Psoas muscle (tissue), 7 donors: ENCODE measurements at regions not wholly inside any gene's neighbourhood (a gene's known extent, or its start where the extent isn't known, plus 50 kb on each side); places are given as distances from the start of the nearest gene placed in this dataset.

ENCODE experiments used
- ATAC-seq, 4 donors: fragments of 200-7000 bp; cut with Tn5 transposase; one replicate each; pipeline ENCODE4 v1.9.1; 2020; ENCODE audit warnings: moderate library complexity in 3 of 4, mild to moderate bottlenecking in 2 of 4
- DNase-seq, 2 donors: peaks; one replicate each; pipeline ENCODE4 v3.0.0-alpha.2; 2020
- H3K27ac ChIP-seq: fragments of 200-600 bp; one replicate; pipeline ENCODE4 v1.8.0; 2022
- H3K27me3 ChIP-seq, 3 donors: fragments of 200-600 bp in 1 of 3; one replicate each; pipeline versions ENCODE4 v1.6.1 to v1.8.0; 2013 to 2022; ENCODE audit warnings: low read length in 2 of 3, mild to moderate bottlenecking in 2 of 3, moderate library complexity in 1 of 3; ENCODE audit not compliant: insufficient read depth in 3 of 3
- H3K36me3 ChIP-seq, 2 donors: fragments of 200-600 bp in 1 of 2; one replicate each; pipeline versions ENCODE4 v1.6.1 to v1.8.0; 2013 to 2022; ENCODE audit warnings: low read depth in 1 of 2, mild to moderate bottlenecking in 1 of 2, moderate library complexity in 1 of 2; ENCODE audit not compliant: insufficient read depth in 1 of 2
- H3K4me1 ChIP-seq: fragments of 200-600 bp; one replicate; pipeline ENCODE4 v1.8.0; 2022
- H3K4me3 ChIP-seq: fragments of 200-600 bp; one replicate; pipeline ENCODE4 v1.8.0; 2022; ENCODE audit warnings: mild to moderate bottlenecking
- H3K9me3 ChIP-seq: fragments of 200-600 bp; one replicate; pipeline ENCODE4 v1.8.0; 2022
- CTCF ChIP-seq: fragments of 200-600 bp; IDR thresholded peaks from one replicate; pipeline ENCODE4 v1.8.0; 2022; ENCODE audit warnings: antibody characterized with exemption
- WGBS, 3 donors: extraction: QIAGEN DNeasy Blood & Tissue Kit; methylation state at CpG; one replicate each; pipeline versions ENCODE4 v1.1.6 to v1.1.7; 2013; 5-methylcytosine and 5-hydroxymethylcytosine counted together
- intact Hi-C, 2 donors: fragments of 100-400 bp; cut with DNase I; formaldehyde crosslinking; loops; one replicate each; pipeline versions ENCODE4 v1.11.0 to v1.14.2; 2022
- donor health status: healthy with polysubstance abuse.
- donor health status: DM: no; HTN: no; CAD: no; lungs with moderate emphysema.
- donor health status: Bipolar disorder and iron deficiency.
- donor health status: healthy.
- donor health status: DM: yes; HTN: yes; CAD: no.
- donor health status: DM: no; HTN: no; CAD: no.
- donor health status: DM: yes; HTN: yes; CAD: no.

DNA sequence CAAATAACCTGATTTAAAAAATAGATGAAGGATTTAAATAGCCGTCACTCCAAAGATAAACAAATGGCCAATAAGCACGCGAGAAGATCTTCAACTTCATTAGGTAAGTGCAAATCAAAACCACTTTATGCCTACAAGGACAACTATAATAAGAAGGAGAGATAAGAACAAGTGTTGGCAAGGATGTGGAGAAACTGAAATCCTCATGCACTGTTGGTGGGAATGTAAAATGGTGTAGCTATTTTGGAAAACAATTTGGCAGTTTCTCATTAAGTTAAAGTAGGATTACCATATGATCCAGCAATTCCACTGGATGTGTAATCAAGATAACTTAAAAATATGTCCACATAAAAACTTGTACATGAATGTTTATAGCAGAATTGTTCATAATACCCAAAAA lies 64.1 kb downstream of the CXCL12 start:
- intact Hi-C loops = no loop called here
- ATAC-seq = no peak
- Histone ChIP-seq H3K27ac (no peak overlapping the region), H3K9me3 (no peaks in the 10 kb centered on the region), H3K4me3 (no peak overlapping the region), H3K27me3 (no peaks in the 10 kb centered on the region), H3K36me3 (no peaks in the 10 kb centered on the region), H3K4me1 (peaks cover 15% of the 10 kb centered on the region)
- no peak for DNase-seq
- no peak for TF ChIP-seq CTCF
- WGBS, 3 donors = 30 to 48% (median 40%) methylated on average over 3 of the region's 3 CpGs

DNA sequence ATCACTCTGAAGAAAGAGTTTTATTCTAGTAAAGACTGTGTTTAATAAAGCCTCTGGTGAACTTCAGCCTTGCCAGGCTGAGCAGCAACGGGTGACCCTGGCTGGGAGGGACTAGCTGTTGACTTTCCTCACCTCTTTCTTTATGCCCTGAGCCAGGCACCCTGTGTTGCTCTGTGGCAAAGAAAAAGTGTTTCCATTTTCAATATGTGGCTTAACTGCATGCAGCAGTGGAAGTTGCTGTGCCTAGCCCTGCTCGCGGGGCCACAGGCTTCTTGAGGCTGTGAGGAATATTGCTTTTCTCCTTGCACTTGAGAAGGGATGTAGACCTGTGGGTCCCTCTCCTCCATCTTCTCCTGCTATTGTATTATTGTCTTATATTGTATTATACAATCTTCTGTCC lies 67.0 kb downstream of the CXCL12 start:
- H3K27ac ChIP-seq = no peak overlapping the region
- TF ChIP-seq CTCF = no peak
- no peaks in the 10 kb centered on the region for H3K36me3 ChIP-seq
- 82 to 92% (median 86%) methylated on average over 3 of the region's 3 CpGs for WGBS, 3 donors
- no peaks in the 10 kb centered on the region for H3K27me3 ChIP-seq
- no peak overlapping the region for H3K4me3 ChIP-seq
- DNase-seq = no peak
- H3K9me3 ChIP-seq = no peaks in the 10 kb centered on the region
- ATAC-seq = no peak
- intact Hi-C loops = loop anchor here in 1 of 2 donors (10.0 kb wide), 1 partner anchor 643 kb away; no protein-coding TSS in a partner anchor
- H3K4me1 ChIP-seq = peaks cover 8% of the 10 kb centered on the region

DNA sequence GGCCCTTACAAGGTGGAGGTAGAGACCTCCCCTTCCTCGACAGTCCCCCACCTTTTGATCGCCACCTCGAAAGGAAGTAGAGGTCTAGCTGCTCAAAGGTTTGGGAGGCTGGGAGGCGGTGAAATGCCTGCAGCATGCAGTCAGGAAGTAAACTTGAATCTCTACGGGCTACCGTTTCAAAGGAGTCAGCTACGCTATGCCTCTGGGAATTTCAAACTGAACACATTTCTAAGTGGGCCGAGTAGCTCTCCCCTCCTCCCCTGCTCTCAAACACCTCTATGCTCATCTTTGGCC lies 68.0 kb downstream of the CXCL12 start:
- H3K27me3 ChIP-seq = no peaks in the 10 kb centered on the region
- no peak overlapping the region for H3K4me3 ChIP-seq
- 85 to 86% (median 85%) methylated on average over 8 of the region's 8 CpGs for WGBS, 3 donors
- no peak for ATAC-seq
- DNase-seq = no peak
- intact Hi-C loops = loop anchor here in 1 of 2 donors (10.0 kb wide), 1 partner anchor 642 kb away; no protein-coding TSS in a partner anchor
- H3K27ac ChIP-seq = no peak overlapping the region
- TF ChIP-seq CTCF = no peak
- H3K36me3 ChIP-seq = no peaks in the 10 kb centered on the region
- no peaks in the 10 kb centered on the region for H3K9me3 ChIP-seq
- H3K4me1 ChIP-seq = peaks cover 8% of the 10 kb centered on the region

DNA sequence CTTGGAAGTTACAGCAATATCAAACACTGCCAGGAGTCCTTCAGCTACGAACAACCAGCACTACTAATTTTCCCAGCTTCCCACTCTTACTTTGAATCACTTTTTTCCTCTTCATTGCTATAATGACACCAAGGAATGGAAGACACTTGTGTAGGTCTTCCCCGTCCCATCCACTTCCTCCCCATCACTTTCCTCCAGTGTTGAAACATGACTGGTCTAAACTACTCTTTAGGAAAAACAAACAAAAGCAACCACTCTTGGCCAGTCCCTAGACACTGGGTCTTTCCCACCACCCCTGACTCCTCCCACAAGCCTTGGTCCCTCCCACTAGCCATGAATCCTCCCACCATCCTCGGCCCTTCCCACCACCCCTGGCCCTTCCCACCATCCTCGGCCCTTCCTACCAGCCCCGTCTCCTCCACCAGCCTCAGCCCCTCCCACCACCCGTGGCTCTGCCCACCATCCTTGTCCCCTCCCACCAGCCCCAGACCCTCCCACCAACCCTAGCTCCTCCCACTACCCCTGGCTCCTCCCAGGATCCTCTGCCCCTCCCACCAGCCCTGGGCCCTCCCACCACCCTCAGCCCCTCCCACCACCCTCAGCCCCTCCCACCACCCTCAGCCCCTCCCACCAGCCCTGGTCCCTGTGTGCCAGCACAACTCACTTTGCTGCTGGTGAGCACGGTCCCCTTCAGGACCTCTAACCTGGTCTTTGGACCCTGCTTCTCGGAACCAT lies 68.5 kb downstream of the CXCL12 start:
- peak; percentile 27 to 71 (median 50) for ATAC-seq

More for the DNA sequence above, 68.5 kb downstream of the CXCL12 start:
- Histone ChIP-seq H3K27ac (no peak overlapping the region), H3K9me3 (no peaks in the 10 kb centered on the region), H3K4me3 (no peak overlapping the region), H3K4me1 (peaks cover 8% of the 10 kb centered on the region), H3K36me3 (no peaks in the 10 kb centered on the region), H3K27me3 (no peaks in the 10 kb centered on the region)
- intact Hi-C loops = loop anchor here in 1 of 2 donors (10.0 kb wide), 1 partner anchor 642 kb away; no protein-coding TSS in a partner anchor
- 79 to 91% (median 83%) methylated on average over 8 of the region's 8 CpGs for WGBS, 3 donors
- DNase-seq = no peak
- TF ChIP-seq CTCF = no peak
